ENCODE measurements at regions not wholly inside any gene's neighbourhood (a gene's known extent, or its start where the extent isn't known, plus 50 kb on each side); places are given as distances from the start of the nearest gene placed in this dataset.
"Not testable (repeated sequence)": the region's sequence is repeated elsewhere in the genome, so short reads cannot be mapped to it uniquely, and the experiment has no call there.

- no peaks in the 10 kb centered on the region for H3K27me3 Mint-ChIP-seq
- H3K4me3 Mint-ChIP-seq = no peak overlapping the region
- no peaks in the 10 kb centered on the region for H3K4me1 Mint-ChIP-seq
- ATAC-seq (replicated peaks) = no peak
- no peak overlapping the region for H3K27ac Mint-ChIP-seq
- peaks cover 3% of the 10 kb centered on the region for H3K9me3 Mint-ChIP-seq
- H3K36me3 Mint-ChIP-seq (ENCODE audit: low read depth) = no peaks in the 10 kb centered on the region
Observed at GRCh38 chr6:22748681-22749080, 179.3 kb downstream of the HDGFL1 start.

- Mint-ChIP-seq H3K27me3 (no peaks in the 10 kb centered on the region), H3K36me3 (ENCODE audit: low read depth) (no peaks in the 10 kb centered on the region), H3K27ac (no peak overlapping the region), H3K4me1 (no peaks in the 10 kb centered on the region), H3K4me3 (no peak overlapping the region), H3K9me3 (peaks cover 3% of the 10 kb centered on the region)
- no peak for ATAC-seq (replicated peaks)
Observed at GRCh38 chr6:22749696-22750095, 180.3 kb downstream of the HDGFL1 start.

- H3K27me3 Mint-ChIP-seq = no peaks in the 10 kb centered on the region
- peaks cover 3% of the 10 kb centered on the region for H3K9me3 Mint-ChIP-seq
- H3K27ac Mint-ChIP-seq = no peak overlapping the region
- no peaks in the 10 kb centered on the region for H3K36me3 Mint-ChIP-seq (ENCODE audit: low read depth)
- H3K4me1 Mint-ChIP-seq = no peaks in the 10 kb centered on the region
- no peak overlapping the region for H3K4me3 Mint-ChIP-seq
- no peak for ATAC-seq (replicated peaks)
Observed at GRCh38 chr6:22751223-22751622, 181.9 kb downstream of the HDGFL1 start.

GRCh38 chr6:22752522-22752921 is 183.2 kb downstream of the HDGFL1 start:
- ATAC-seq (replicated peaks) = no peak
- Mint-ChIP-seq H3K4me1 (no peaks in the 10 kb centered on the region), H3K27me3 (no peaks in the 10 kb centered on the region), H3K9me3 (peaks cover 5% of the 10 kb centered on the region), H3K36me3 (ENCODE audit: low read depth) (no peaks in the 10 kb centered on the region), H3K27ac (no peak overlapping the region), H3K4me3 (no peak overlapping the region)

- Mint-ChIP-seq H3K4me1 (no peaks in the 10 kb centered on the region), H3K36me3 (ENCODE audit: low read depth) (no peaks in the 10 kb centered on the region), H3K9me3 (peaks cover 11% of the 10 kb centered on the region), H3K4me3 (no peak overlapping the region), H3K27me3 (no peaks in the 10 kb centered on the region), H3K27ac (no peak overlapping the region)
- no peak for ATAC-seq (replicated peaks)
Observed at GRCh38 chr6:22754061-22754460, 184.7 kb downstream of the HDGFL1 start.

- Mint-ChIP-seq H3K36me3 (ENCODE audit: low read depth) (no peaks in the 10 kb centered on the region), H3K27ac (no peak overlapping the region), H3K27me3 (no peaks in the 10 kb centered on the region), H3K4me1 (no peaks in the 10 kb centered on the region), H3K9me3 (peaks cover 11% of the 10 kb centered on the region), H3K4me3 (no peak overlapping the region)
- no peak for ATAC-seq (replicated peaks)
Observed at GRCh38 chr6:22755605-22756004, 186.2 kb downstream of the HDGFL1 start.

- no peak for ATAC-seq (replicated peaks)
- no peak overlapping the region for H3K4me3 Mint-ChIP-seq
- no peaks in the 10 kb centered on the region for H3K4me1 Mint-ChIP-seq
- no peak overlapping the region for H3K27ac Mint-ChIP-seq
- no peaks in the 10 kb centered on the region for H3K36me3 Mint-ChIP-seq (ENCODE audit: low read depth)
- H3K27me3 Mint-ChIP-seq = no peaks in the 10 kb centered on the region
- peaks cover 11% of the 10 kb centered on the region for H3K9me3 Mint-ChIP-seq
Observed at GRCh38 chr6:22756365-22756764, 187.0 kb downstream of the HDGFL1 start.

- Mint-ChIP-seq H3K27ac (no peak overlapping the region), H3K36me3 (ENCODE audit: low read depth) (no peaks in the 10 kb centered on the region), H3K4me3 (no peak overlapping the region), H3K4me1 (no peaks in the 10 kb centered on the region), H3K9me3 (peaks cover 3% of the 10 kb centered on the region), H3K27me3 (no peaks in the 10 kb centered on the region)
- no peak for ATAC-seq (replicated peaks)
Observed at GRCh38 chr6:22764496-22764895, 195.1 kb downstream of the HDGFL1 start.

- no peak overlapping the region for H3K4me3 Mint-ChIP-seq
- H3K27me3 Mint-ChIP-seq = no peaks in the 10 kb centered on the region
- peaks cover 3% of the 10 kb centered on the region for H3K9me3 Mint-ChIP-seq
- no peaks in the 10 kb centered on the region for H3K36me3 Mint-ChIP-seq (ENCODE audit: low read depth)
- no peak for ATAC-seq (replicated peaks)
- H3K4me1 Mint-ChIP-seq = no peaks in the 10 kb centered on the region
- H3K27ac Mint-ChIP-seq = no peak overlapping the region
Observed at GRCh38 chr6:22765015-22765414, 195.6 kb downstream of the HDGFL1 start.

GRCh38 chr6:22766979-22767378 is 197.6 kb downstream of the HDGFL1 start:
- no peaks in the 10 kb centered on the region for H3K36me3 Mint-ChIP-seq (ENCODE audit: low read depth)
- H3K4me3 Mint-ChIP-seq = no peak overlapping the region
- no peaks in the 10 kb centered on the region for H3K4me1 Mint-ChIP-seq
- ATAC-seq (replicated peaks) = no peak
- H3K27me3 Mint-ChIP-seq = no peaks in the 10 kb centered on the region
- H3K9me3 Mint-ChIP-seq = peaks cover 3% of the 10 kb centered on the region
- H3K27ac Mint-ChIP-seq = no peak overlapping the region

GRCh38 chr6:22770054-22770453 is 200.7 kb downstream of the HDGFL1 start:
- Mint-ChIP-seq H3K27ac (no peak overlapping the region), H3K9me3 (no peaks in the 10 kb centered on the region), H3K4me3 (no peak overlapping the region), H3K36me3 (ENCODE audit: low read depth) (no peaks in the 10 kb centered on the region), H3K27me3 (no peaks in the 10 kb centered on the region), H3K4me1 (no peaks in the 10 kb centered on the region)
- ATAC-seq (replicated peaks) = no peak

- Mint-ChIP-seq H3K36me3 (ENCODE audit: low read depth) (no peaks in the 10 kb centered on the region), H3K27ac (no peak overlapping the region), H3K9me3 (peaks cover 7% of the 10 kb centered on the region), H3K4me1 (no peaks in the 10 kb centered on the region), H3K4me3 (no peak overlapping the region), H3K27me3 (no peaks in the 10 kb centered on the region)
- no peak for ATAC-seq (replicated peaks)
Observed at GRCh38 chr6:22774129-22774528, 204.8 kb downstream of the HDGFL1 start.

GRCh38 chr6:22778438-22778837 is 209.1 kb downstream of the HDGFL1 start:
- H3K27me3 Mint-ChIP-seq = not testable (repeated sequence)

GRCh38 chr6:22779062-22779461 is 209.7 kb downstream of the HDGFL1 start:
- H3K27ac Mint-ChIP-seq = no peak overlapping the region
- peaks cover 15% of the 10 kb centered on the region for H3K9me3 Mint-ChIP-seq
- H3K36me3 Mint-ChIP-seq (ENCODE audit: low read depth) = no peaks in the 10 kb centered on the region
- H3K4me1 Mint-ChIP-seq = no peaks in the 10 kb centered on the region
- H3K27me3 Mint-ChIP-seq = no peaks in the 10 kb centered on the region
- H3K4me3 Mint-ChIP-seq = no peak overlapping the region
- no peak for ATAC-seq (replicated peaks)

More at GRCh38 chr6:22778438-22778837, 209.1 kb downstream of the HDGFL1 start:
- H3K9me3 Mint-ChIP-seq = peaks cover 15% of the 10 kb centered on the region
- not testable (repeated sequence) for H3K27ac Mint-ChIP-seq; H3K36me3 Mint-ChIP-seq (ENCODE audit: low read depth); H3K4me3 Mint-ChIP-seq; H3K4me1 Mint-ChIP-seq; ATAC-seq (replicated peaks)

- Mint-ChIP-seq H3K4me1 (no peaks in the 10 kb centered on the region), H3K9me3 (peaks cover 17% of the 10 kb centered on the region), H3K4me3 (no peak overlapping the region), H3K36me3 (ENCODE audit: low read depth) (no peaks in the 10 kb centered on the region), H3K27me3 (no peaks in the 10 kb centered on the region), H3K27ac (no peak overlapping the region)
- no peak for ATAC-seq (replicated peaks)
Observed at GRCh38 chr6:22783931-22784330, 214.6 kb downstream of the HDGFL1 start.

All from activated T-helper 17 cell treated with anti-CD3 and anti-CD28 coated beads, Interleukin-2, amount 50 U/mL, for 72 hours (primary cell).